K562 (cell line): ENCODE measurements at regions not wholly inside any gene's neighbourhood (a gene's known extent, or its start where the extent isn't known, plus 50 kb on each side); places are given as distances from the start of the nearest gene placed in this dataset.

Experiments used
- ATAC-seq: fragments of 200-7000 bp; cut with Tn5 transposase; 3 replicates; pipeline ENCODE4 v1.9.1; 2020; ENCODE audit warnings: moderate library complexity
- BruUV-seq: library from RNA; stranded (reverse); fragments of 400-500 nt; replicated peaks from 2 replicates; lab custom pipeline; 2021; lab: Mats Ljungman, UMichigan
- CTCF ChIA-PET: fragments of 300-600 bp; formaldehyde crosslinking; extraction: SDS; loops from one replicate; lab custom pipeline; 2021; ENCODE audit warnings: low intra/inter-chr PET ratio; lab: Yijun Ruan, JAX
- POLR2A ChIA-PET: fragments of 300-600, 350-650 bp; sonication (Branson Sonifier 250); formaldehyde crosslinking; extraction: SDS; loops from one replicate; lab custom pipeline; 2021; ENCODE audit warnings: antibody characterized with exemption, inconsistent platforms; lab: Yijun Ruan, JAX
- DNase-seq, 4 experiments: peaks; one replicate each; pipeline versions ENCODE4 v3.0.0 to v3.0.0-alpha.2; 2011 to 2018; ENCODE audit warnings: low spot score in 3 of 4, mixed read lengths in 3 of 4; ENCODE audit errors: extremely low read depth in 1 of 4
- FAIRE-seq: peaks from 2 replicates; lab custom pipeline; 2011; peaks lifted over from hg19 to GRCh38; lab: Jason Lieb, UNC
- H2AFZ ChIP-seq: 2 replicates; pipeline ENCODE4 v1.6.0; 2011; ENCODE audit warnings: low read depth, low read length, control low read depth, inconsistent platforms
- H3K27ac ChIP-seq: fragments of 200-600 bp; 3 replicates; pipeline ENCODE4 v1.8.0; 2011; ENCODE audit warnings: low read depth, mild to moderate bottlenecking, control low read depth, inconsistent platforms, low read length, moderate library complexity, mixed read lengths; ENCODE audit errors: extremely low read depth
- H3K27me3 ChIP-seq, 2 experiments: fragments of 300-600 bp in 1 of 2; 2 replicates in 1 of 2; 3 replicates in 1 of 2; pipeline versions ENCODE4 v1.6.0 to v1.8.0; 2011; ENCODE audit warnings: inconsistent platforms in 2 of 2, low read length in 2 of 2, mild to moderate bottlenecking in 1 of 2, mixed read lengths in 1 of 2, moderate library complexity in 1 of 2; ENCODE audit not compliant: control insufficient read depth in 2 of 2, insufficient read depth in 2 of 2
- H3K36me3 ChIP-seq: fragments of 300-600 bp; 3 replicates; pipeline ENCODE4 v1.8.0; 2011; ENCODE audit warnings: mild to moderate bottlenecking, low read length, inconsistent platforms; ENCODE audit not compliant: control insufficient read depth, insufficient read depth
- H3K4me1 ChIP-seq, 2 experiments: fragments of 200-600 bp in 1 of 2; replicated peaks in 1 of 2; 2 replicates in 1 of 2; 3 replicates in 1 of 2; pipeline versions ENCODE4 v1.5.1 to v1.8.0; 2011; ENCODE audit warnings: inconsistent platforms in 2 of 2, low read length in 2 of 2, mild to moderate bottlenecking in 1 of 2, mixed read lengths in 1 of 2, moderate library complexity in 1 of 2; ENCODE audit not compliant: control insufficient read depth in 2 of 2, insufficient read depth in 2 of 2
- H3K4me2 ChIP-seq: 2 replicates; pipeline ENCODE4 v1.6.1; 2011; ENCODE audit warnings: low read length, control low read depth, inconsistent platforms, mixed read lengths; ENCODE audit not compliant: insufficient read depth
- H3K4me3 ChIP-seq: fragments of 200-600 bp; sonication (generic), shearing (Covaris generic); 2 replicates; pipeline ENCODE4 v1.5.1; 2016; ENCODE audit warnings: control low read depth, inconsistent platforms
- H3K79me2 ChIP-seq: fragments of 200-600 bp; 3 replicates; pipeline ENCODE4 v1.8.0; 2011; ENCODE audit warnings: low read length, inconsistent platforms; ENCODE audit not compliant: control insufficient read depth, insufficient read depth
- H3K9ac ChIP-seq, 2 experiments: 2 replicates each; pipeline versions ENCODE4 v1.6.0 to v1.6.1; 2011; ENCODE audit warnings: low read depth in 2 of 2, low read length in 2 of 2, control low read depth in 1 of 2, inconsistent platforms in 1 of 2, mild to moderate bottlenecking in 1 of 2, mixed read lengths in 1 of 2; ENCODE audit not compliant: insufficient read depth in 1 of 2
- H3K9me1 ChIP-seq: one replicate; pipeline ENCODE4 v1.6.0; 2011; ENCODE audit warnings: inconsistent platforms, mild to moderate bottlenecking, low read length, moderate library complexity; ENCODE audit not compliant: control insufficient read depth, insufficient read depth
- H3K9me3 ChIP-seq: replicated peaks from 2 replicates; pipeline ENCODE4 v1.5.1; 2011; ENCODE audit warnings: low read depth, low read length, inconsistent platforms; ENCODE audit not compliant: control insufficient read depth, insufficient read depth
- H4K20me1 ChIP-seq: replicated peaks from 2 replicates; pipeline ENCODE4 v1.6.1; 2011; ENCODE audit warnings: low read length, inconsistent platforms, mixed read lengths; ENCODE audit not compliant: control insufficient read depth, insufficient read depth
- ATF1 ChIP-seq, 2 experiments: fragments of 450-650 bp in 1 of 2; IDR thresholded peaks; 2 replicates each; pipeline ENCODE4 v1.6.1; 2016; ENCODE audit warnings: missing compliant biosample characterization in 1 of 2, missing genetic modification characterization in 1 of 2
- CAMTA2 ChIP-seq: fragments of 250-450 bp; sonication (Bioruptor Pico); conservative IDR thresholded peaks from 2 replicates; pipeline ENCODE4 v1.5.1; 2022
- CLOCK ChIP-seq: fragments of 250-450 bp; sonication (Bioruptor Pico); IDR thresholded peaks from 2 replicates; pipeline ENCODE4 v1.4.0; 2020; ENCODE audit warnings: mild to moderate bottlenecking, moderate library complexity, borderline replicate concordance
- CREM ChIP-seq: IDR thresholded peaks from 2 replicates; pipeline ENCODE4 v1.6.1; 2014; ENCODE audit warnings: antibody characterized with exemption, low read depth
- FOXK1 ChIP-seq: sonication (generic); formaldehyde crosslinking; IDR thresholded peaks from 2 replicates; pipeline ENCODE4 v1.8.0; 2022; ENCODE audit warnings: missing genetic modification reagents, mild to moderate bottlenecking, borderline replicate concordance
- HES1 ChIP-seq: fragments of 450-650 bp; IDR thresholded peaks from 2 replicates; pipeline ENCODE4 v1.6.1; 2016; ENCODE audit warnings: low read depth, mild to moderate bottlenecking, moderate library complexity
- MCM2 ChIP-seq: fragments of 450-650 bp; IDR thresholded peaks from 2 replicates; pipeline ENCODE4 v1.6.1; 2017; ENCODE audit warnings: low read depth, mild to moderate bottlenecking
- MECOM ChIP-seq: fragments of 250-450 bp; sonication (Bioruptor Pico); IDR thresholded peaks from 2 replicates; pipeline ENCODE4 v1.8.0; 2022; ENCODE audit warnings: inconsistent platforms
- MEF2A ChIP-seq: IDR thresholded peaks from 2 replicates; pipeline ENCODE4 v1.6.1; 2011; ENCODE audit warnings: low read depth, mild to moderate bottlenecking, low read length, moderate library complexity; ENCODE audit not compliant: control insufficient read depth
- POLR3G ChIP-seq: IDR thresholded peaks from 2 replicates; pipeline ENCODE4 v1.6.1; 2011; ENCODE audit not compliant: insufficient read length, insufficient replicate concordance; ENCODE audit errors: extremely low read depth
- RBFOX2 ChIP-seq: fragments of 200-400 bp; formaldehyde crosslinking; IDR thresholded peaks from 2 replicates; pipeline ENCODE4 v1.6.1; 2017; ENCODE audit warnings: low read depth, mild to moderate bottlenecking, low read length, moderate library complexity
- SAFB2 ChIP-seq: fragments of 200-400 bp; formaldehyde crosslinking; IDR thresholded peaks from 2 replicates; pipeline ENCODE4 v1.6.1; 2018; ENCODE audit warnings: borderline replicate concordance, low read length, low read depth, moderate library complexity; ENCODE audit not compliant: severe bottlenecking
- THRAP3 ChIP-seq: fragments of 450-650 bp; IDR thresholded peaks from 2 replicates; pipeline ENCODE4 v1.6.1; 2016; ENCODE audit warnings: mild to moderate bottlenecking, inconsistent platforms, borderline replicate concordance
- UBTF ChIP-seq, 2 experiments: IDR thresholded peaks; 2 replicates each; pipeline ENCODE4 v1.6.1; 2012; ENCODE audit warnings: improper control_type of control experiment in 2 of 2, low read depth in 2 of 2, low read length in 2 of 2, borderline replicate concordance in 1 of 2
- WGBS: fragments of 100-300 bp; shearing (Covaris generic); methylation state at CpG from one replicate; pipeline ENCODE4 v1.1.6; 2016; ENCODE audit warnings: low coverage, mixed read lengths; ENCODE audit not compliant: insufficient coverage; ENCODE audit errors: missing lambda C conversion rate; 5-methylcytosine and 5-hydroxymethylcytosine counted together
- in situ Hi-C: fragments of 300-500 bp; cut with MboI; formaldehyde crosslinking; loops from 4 replicates; pipeline ENCODE4 v1.15.0; 2018; ENCODE audit warnings: inconsistent platforms, mixed read lengths
- intact Hi-C: fragments of 100-400 bp; cut with micrococcal nuclease; formaldehyde crosslinking; loops from 2 replicates; pipeline ENCODE4 v1.14.2; 2022

- no peak overlapping the region for H3K4me2 ChIP-seq
- CTCF ChIA-PET: interaction anchor here (1.6 kb wide), 1 partner anchor 179 kb away, joined by 15 read pairs; the partner anchor contains the start of gene GASK1B
- 1% methylated on average over 4 of the region's 4 CpGs for WGBS
These were observed 179.6 kb downstream of the GASK1B start for GRCh38 chr4:157992948-157993839.

More at GRCh38 chr4:157992948-157993839, 179.6 kb downstream of the GASK1B start:
- DNase-seq (no peak), FAIRE-seq (no peak), ATAC-seq (no peak)
- POLR2A ChIA-PET: no interaction called here
- TF ChIP-seq THRAP3: no peak
- TF ChIP-seq HES1: no peak
- TF ChIP-seq CAMTA2 (CRISPR knock-in tag): no peak
- no peak for TF ChIP-seq CREM
- TF ChIP-seq POLR3G: no peak
- TF ChIP-seq MCM2: no peak
- TF ChIP-seq ATF1 (CRISPR knock-in tag; IDR thresholded peaks at IDR 0.05): no peak
- no peak for TF ChIP-seq ATF1 (tag; IDR thresholded peaks at IDR 0.05)
- no peak for TF ChIP-seq FOXK1 (CRISPR knock-in tag)
- no peak for TF ChIP-seq MEF2A
- TF ChIP-seq RBFOX2: no peak
- TF ChIP-seq UBTF (IDR thresholded peaks at IDR 0.05; ENCODE audit: borderline replicate concordance in 1 of 2, low read depth in 2 of 2, low read length in 2 of 2): no peak
- TF ChIP-seq MECOM (CRISPR knock-in tag): no peak
- TF ChIP-seq CLOCK (CRISPR knock-in tag): no peak
- TF ChIP-seq SAFB2: no peak
- no peak overlapping the region for H3K27ac ChIP-seq
- no peaks in the 10 kb centered on the region for H3K9me1 ChIP-seq
- H3K4me3 ChIP-seq: no peak overlapping the region
- no peaks in the 10 kb centered on the region for H3K27me3 ChIP-seq
- no peak overlapping the region for H3K9ac ChIP-seq
- no peaks in the 10 kb centered on the region for H3K4me1 ChIP-seq
- no peaks in the 10 kb centered on the region for H4K20me1 ChIP-seq
- no peak overlapping the region for H2AFZ ChIP-seq
- no peaks in the 10 kb centered on the region for H3K79me2 ChIP-seq
- in situ Hi-C loops: loop anchor here (25.0 kb wide), 1 partner anchor 269 kb away; no protein-coding TSS in a partner anchor
- no peaks in the 10 kb centered on the region for H3K36me3 ChIP-seq
- H3K9me3 ChIP-seq: no peaks in the 10 kb centered on the region
- intact Hi-C loops: loop anchor here (1.0 to 5.0 kb wide), 3 partner anchors 179 to 634 kb away; no protein-coding TSS in a partner anchor
- no TSS peak for BruUV-seq
